Tongue (tissue), 1 donor: ENCODE measurements at regions not wholly inside any gene's neighbourhood (a gene's known extent, or its start where the extent isn't known, plus 50 kb on each side); places are given as distances from the start of the nearest gene placed in this dataset.
"Not testable (repeated sequence)": the region's sequence is repeated elsewhere in the genome, so short reads cannot be mapped to it uniquely, and the experiment has no call there.

Experiments used
- DNase-seq: peaks from one replicate; pipeline ENCODE4 v3.0.0-alpha.2; 2015

DNA sequence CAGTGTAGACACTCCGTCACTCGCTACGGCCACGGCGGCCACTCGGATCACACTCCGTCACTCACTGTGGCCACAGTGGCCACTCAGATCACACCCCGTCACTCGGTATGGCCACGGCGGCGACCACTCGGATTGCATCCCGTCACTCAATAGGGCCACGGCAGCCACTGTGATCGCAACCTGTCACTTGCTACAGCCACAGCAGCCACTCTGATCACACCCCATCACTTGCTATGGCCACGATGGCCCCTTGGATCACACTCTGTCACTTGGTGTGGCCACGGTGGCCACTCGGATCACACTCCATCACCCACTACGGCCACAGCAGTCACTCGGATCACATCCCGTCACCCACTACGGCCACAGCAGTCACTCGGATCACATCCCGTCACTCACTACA lies 175.3 kb downstream of the LAT start:
- DNase-seq, result not testable (repeated sequence)

DNA sequence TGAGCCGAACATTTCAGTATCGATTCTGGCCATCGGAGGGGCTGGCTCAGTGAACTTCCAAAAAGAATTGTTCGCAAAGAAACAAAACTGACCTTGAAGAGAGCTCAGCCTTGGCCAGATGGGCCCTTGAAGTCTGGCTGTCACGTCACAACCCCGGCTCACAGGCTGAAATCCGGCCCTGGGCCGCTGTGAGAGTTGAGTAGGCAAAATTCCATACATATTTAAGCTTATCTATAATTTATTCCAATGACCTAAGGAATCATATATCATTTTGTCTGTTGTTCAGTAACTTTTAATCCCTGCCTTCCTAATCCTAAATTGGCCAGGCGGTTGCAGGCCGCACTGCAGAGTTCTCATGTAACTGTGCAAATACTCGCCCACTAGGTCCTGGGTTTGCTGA lies 174.8 kb downstream of the LAT start:
- not testable (repeated sequence) for DNase-seq

DNA sequence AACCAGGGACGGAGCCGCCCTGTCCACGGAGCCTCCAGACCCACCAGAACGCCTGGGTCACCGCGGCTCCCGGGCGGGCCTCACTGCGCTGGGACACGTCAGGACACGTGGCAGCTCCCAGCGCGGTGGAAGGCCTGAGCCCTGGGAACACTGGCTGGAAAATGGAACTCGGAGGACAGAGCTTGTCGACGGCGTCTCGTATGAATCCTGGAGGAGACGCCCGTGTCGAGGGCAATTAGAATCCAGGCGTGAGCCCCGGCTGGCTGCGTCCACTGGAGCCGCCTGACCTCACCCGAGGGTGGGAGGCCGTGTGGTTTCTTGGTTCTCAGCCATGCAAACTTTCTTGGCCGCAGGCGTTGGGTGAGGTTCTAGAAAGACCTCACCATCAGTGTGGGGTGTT lies 173.9 kb downstream of the LAT start:
- no peak for DNase-seq

DNA sequence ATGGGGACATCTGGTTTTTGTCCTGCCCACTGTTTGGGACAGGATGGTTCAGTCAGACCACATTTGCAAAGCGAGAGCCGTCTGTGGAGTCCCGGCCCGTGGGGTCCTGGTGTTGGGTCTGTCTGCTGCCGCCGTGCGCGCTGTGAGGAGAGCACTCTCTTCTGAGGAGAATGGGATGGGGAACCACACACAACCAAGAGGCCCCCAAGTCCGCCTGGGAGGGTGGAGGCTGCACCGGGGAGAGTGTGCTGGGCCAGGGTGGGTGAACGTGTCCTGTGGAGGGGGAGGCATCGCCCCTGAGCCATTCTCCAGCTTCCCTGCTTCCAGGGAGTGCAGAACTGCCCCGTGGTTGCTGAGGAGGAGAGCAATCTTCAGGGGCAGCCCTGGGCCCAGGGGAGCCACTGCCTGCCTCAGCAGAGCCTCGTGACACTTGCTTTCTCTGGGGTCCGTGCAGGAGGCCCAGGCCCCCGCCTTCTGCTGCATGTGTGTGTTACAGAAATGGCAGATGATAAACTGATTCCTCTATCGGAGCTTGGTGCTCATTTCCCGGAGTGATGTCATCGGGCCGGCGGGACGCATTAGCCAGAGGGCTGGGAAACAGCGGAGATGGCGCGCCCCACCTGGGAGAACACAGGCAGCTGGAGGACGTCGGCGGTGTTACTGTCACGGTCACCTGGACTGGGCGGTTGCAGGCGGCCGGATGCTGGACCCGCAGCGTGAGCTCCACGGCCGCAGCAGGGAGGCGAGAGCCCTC lies 173.4 kb downstream of the LAT start:
- not testable (repeated sequence) for DNase-seq

DNA sequence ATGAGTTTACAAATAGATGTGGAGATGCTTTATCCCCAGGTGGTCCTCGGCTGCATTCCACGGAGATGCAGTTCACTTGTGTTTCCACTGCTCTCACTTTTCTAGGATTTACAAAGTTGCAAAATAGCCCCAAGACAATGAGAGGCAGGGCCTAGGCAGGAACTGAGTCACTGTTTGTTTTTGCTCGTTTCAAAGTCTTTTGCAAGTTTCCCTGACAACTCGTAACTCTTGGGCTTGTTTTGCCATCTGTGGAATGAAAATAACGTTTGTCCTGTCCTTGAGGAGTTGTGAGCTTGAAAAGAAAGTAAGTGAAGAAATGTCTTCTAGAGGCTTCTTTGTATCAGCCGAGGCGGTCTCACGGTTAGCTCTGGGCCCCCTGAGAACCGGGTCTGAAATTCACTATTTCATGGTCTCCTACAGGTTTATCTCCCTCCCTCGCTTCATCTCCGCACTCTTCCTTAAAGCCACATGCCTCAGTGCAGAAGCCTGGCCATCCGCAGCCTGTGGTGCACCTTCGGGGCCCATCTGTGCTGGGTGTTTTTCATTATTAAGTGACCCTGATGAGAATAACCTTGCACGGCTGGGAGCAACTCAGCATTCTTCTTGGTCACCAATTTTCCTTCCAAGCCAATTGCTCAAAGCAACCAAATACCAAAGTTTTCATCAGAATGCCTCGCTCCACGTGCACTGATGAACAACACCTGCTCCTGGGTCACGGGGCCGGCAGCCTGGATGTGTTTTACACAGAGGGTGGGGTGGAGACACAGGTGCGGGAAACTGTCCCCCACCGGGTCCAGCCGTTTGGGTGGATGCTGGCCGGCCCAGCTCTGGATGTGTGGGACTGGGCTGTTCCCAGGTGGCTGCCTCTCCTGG lies 172.4 kb downstream of the LAT start:
- DNase-seq, result peak; percentile 85

- no peak for DNase-seq
These were observed 171.7 kb downstream of the LAT start for GRCh38 chr16:29156511-29156910.

- DNase-seq, result not testable (repeated sequence)
These were observed 171.0 kb downstream of the LAT start for GRCh38 chr16:29155866-29156200.

- not testable (repeated sequence) for DNase-seq
These were observed 170.4 kb downstream of the LAT start for GRCh38 chr16:29155131-29155865.

DNA sequence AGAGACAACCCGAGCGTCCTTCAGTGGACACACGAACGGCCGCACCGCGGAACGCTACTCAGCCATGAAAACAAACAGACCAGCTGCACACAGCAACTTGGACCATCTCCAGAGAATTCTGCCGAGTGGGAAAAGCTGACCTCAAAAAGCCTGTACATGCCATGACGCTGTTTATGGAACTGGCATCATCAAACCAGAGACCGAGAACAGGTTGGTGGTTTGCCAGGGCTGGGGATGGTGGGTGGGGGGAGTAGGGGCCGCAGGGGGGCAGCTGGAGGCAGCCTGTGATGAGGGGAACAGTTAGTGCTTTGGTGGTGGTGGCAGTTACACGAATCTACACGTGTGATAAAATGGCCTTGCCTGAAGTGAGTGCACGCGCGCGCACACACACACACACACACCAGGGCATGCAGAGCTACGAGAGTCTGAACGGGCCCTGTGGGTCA lies 169.8 kb downstream of the LAT start:
- DNase-seq, result peak; percentile 56

DNA sequence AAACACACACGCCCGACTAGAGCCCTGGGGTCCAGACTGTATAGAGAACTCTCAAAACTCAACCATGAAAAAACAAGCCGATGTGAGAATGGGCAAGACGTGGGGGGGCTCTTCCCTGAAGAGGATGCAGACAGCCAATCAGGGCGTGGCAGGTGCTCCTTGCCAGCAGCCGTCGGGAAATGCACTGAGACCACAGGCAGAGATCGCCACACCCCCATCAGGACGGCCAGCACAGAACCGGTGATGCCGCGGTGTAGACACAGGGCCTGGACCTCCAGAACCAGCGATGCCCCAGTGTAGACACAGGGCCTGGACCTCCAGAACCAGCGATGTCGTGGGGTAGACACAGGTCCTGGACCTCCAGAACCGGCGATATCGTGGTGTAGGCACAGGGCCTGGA lies 169.2 kb downstream of the LAT start:
- no peak for DNase-seq

DNA sequence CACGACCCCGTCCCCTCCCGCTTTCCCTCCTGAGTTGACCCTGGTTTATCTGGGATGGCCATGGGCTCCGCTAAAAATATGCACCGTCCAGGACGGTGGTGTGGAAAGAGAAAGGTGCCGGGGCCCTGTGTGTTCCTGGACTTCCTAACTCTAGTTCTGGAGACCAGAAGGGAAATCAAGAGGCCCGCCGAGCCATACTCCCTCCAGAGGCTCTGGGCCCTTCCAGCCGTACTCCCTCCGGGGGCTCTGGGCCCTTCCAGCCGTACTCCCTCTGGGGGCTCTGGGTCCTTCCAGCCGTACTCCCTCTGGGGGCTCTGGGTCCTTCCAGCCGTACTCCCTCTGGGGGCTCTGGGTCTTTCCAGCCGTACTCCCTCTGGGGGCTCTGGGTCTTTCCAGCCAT lies 168.5 kb downstream of the LAT start:
- DNase-seq, result not testable (repeated sequence)

- not testable (repeated sequence) for DNase-seq
These were observed 167.7 kb downstream of the LAT start for GRCh38 chr16:29152544-29153031.

GRCh38 chr16:29151317-29151716 lies 166.5 kb downstream of the LAT start:
- DNase-seq, result no peak

- not testable (repeated sequence) for DNase-seq
These were observed 165.1 kb downstream of the LAT start for GRCh38 chr16:29149912-29150311.

GRCh38 chr16:29148867-29149272 lies 164.0 kb downstream of the LAT start:
- no peak for DNase-seq

DNA sequence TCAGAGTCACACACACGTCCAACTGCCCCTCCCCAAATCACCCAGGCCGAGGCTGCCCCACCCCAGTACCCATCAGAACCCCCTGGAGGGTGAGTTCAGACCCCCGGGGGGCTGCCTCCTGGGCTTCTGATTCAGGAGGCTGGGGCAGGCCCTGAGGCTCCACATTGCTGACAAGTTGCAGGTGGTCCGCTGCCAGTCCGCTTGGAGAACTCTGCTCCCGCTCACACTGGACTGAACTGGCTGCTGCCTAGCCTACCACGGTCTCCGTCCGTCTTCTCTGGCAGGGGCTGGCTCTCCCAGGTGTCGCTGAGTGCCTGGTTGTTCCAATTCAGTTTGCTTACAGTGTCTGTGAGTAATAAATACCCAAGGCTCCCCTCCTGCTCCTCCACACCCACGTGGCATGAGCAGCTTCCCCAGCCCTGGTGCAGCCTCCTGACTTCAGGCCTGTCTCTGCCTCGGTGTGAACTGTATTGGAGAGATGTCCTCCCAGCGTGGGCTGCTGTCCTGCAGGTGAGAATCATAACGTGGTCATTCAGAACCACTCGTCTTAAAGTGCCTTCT lies 163.4 kb downstream of the LAT start:
- no peak for DNase-seq

DNA sequence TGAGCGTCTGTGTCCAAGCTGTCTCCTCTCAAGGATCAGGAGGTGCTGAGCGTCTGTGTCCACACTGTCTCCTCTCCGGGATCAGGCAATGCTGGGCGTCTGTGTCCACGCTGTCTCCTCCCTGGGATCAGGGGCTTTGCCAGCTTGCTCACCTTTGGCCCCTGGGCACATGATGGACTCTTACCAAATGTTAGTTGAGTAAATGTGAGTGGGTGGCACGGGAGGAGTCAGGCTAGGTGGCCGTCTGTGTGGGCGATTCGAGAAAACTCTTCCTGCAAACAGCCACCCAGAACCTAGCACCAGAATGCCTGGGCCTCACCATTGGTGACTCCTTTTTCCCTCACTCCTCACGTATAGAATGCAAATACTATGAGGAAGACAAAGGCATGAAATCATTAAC lies 162.9 kb downstream of the LAT start:
- DNase-seq, result not testable (repeated sequence)

- DNase-seq, result not testable (repeated sequence)
These were observed 162.2 kb downstream of the LAT start for GRCh38 chr16:29146808-29147643.

- no peak for DNase-seq
These were observed 161.4 kb downstream of the LAT start for GRCh38 chr16:29146266-29146665.

DNA sequence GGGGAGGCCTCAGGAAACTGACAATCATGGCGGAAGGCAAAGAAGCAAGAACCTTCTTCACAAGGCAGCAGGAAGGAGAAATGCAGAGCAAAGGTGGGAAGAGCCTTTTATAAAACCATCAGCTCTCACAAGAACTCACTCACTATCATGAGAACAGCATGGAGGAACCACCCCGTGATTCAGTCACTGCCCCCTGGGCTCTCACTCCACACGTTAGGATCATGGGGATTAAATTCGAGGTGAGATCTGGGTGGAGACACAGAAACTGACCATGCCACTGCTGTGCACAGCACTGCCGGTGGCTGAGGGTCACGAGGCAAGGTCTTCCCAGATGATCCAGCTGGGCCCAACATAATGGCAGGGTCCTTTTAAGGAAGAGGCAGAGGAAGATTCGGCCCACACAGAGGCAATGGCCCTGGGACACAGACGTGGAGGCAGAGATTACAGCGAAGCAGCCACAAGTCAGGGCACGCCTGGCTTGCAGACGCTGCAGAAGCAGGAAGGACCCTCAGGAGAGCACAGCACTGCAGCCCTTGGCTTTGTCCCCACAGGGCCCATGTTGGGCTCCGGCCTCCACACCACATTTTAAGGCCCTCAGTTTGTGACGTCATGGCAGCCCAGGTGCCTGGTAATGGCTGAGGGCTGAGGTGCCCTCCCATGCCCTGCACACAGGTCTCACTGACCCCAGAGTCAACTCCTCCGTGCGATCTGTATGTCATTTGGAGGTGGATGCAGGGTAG lies 160.8 kb downstream of the LAT start:
- DNase-seq, result not testable (repeated sequence)

DNA sequence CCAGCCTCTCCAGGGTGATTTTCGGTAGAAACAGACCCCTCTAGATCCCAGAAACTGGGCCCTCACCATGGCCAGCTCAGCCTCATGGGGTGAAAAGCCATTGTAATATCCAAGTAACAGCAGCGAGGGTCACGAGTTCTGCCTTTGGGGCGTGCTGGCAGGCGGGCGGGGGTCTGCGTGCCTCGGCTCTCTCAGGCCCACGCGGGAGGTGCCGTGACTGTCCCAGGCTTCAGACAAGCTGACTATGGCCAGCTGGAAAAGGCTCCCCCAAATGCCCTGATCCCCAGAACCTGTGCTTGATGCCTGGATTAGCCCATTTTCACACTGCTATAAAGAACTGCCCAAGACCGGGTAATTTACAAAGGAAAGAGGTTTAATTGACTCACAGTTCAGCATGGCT lies 160.2 kb downstream of the LAT start:
- not testable (repeated sequence) for DNase-seq
